Liver (tissue), 8 donors: ENCODE measurements at regions not wholly inside any gene's neighbourhood (a gene's known extent, or its start where the extent isn't known, plus 50 kb on each side); places are given as distances from the start of the nearest gene placed in this dataset.
A peak's percentile ranks its signal among the peaks of the same experiment; 100 is the strongest.

Experiments used
- DNase-seq: peaks from one replicate; pipeline ENCODE4 v3.0.0-alpha.2; 2017; ENCODE audit warnings: low spot score
- H3K27ac ChIP-seq, 2 donors: one replicate each; pipeline ENCODE4 v1.7.0; 2013; ENCODE audit warnings: inconsistent platforms in 2 of 2, low read length in 2 of 2, control low read depth in 1 of 2, low read depth in 1 of 2, mild to moderate bottlenecking in 1 of 2
- H3K27me3 ChIP-seq, 4 donors: one replicate each; pipeline versions ENCODE4 v1.6.1 to v1.7.0; 2013; ENCODE audit warnings: low read length in 3 of 4, inconsistent platforms in 1 of 4, mild to moderate bottlenecking in 1 of 4, moderate library complexity in 1 of 4; ENCODE audit not compliant: control insufficient read depth in 4 of 4, insufficient read depth in 4 of 4
- H3K36me3 ChIP-seq, 4 donors: one replicate each; pipeline versions ENCODE4 v1.6.1 to v1.7.0; 2013; ENCODE audit warnings: low read length in 3 of 4, mild to moderate bottlenecking in 3 of 4, low read depth in 1 of 4, moderate library complexity in 1 of 4; ENCODE audit not compliant: control insufficient read depth in 4 of 4, insufficient read depth in 3 of 4
- H3K4me1 ChIP-seq, 4 donors: one replicate each; pipeline versions ENCODE4 v1.6.1 to v1.7.0; 2013; ENCODE audit warnings: low read length in 3 of 4, mild to moderate bottlenecking in 3 of 4, moderate library complexity in 1 of 4; ENCODE audit not compliant: control insufficient read depth in 4 of 4, insufficient read depth in 4 of 4
- H3K4me3 ChIP-seq, 3 donors: one replicate each; pipeline versions ENCODE4 v1.6.1 to v1.7.0; 2013; ENCODE audit warnings: low read length in 3 of 3, control low read depth in 1 of 3, low read depth in 1 of 3, mild to moderate bottlenecking in 1 of 3
- H3K9ac ChIP-seq, 2 donors: one replicate each; pipeline ENCODE4 v1.7.0; 2013; ENCODE audit warnings: low read length in 2 of 2, mild to moderate bottlenecking in 2 of 2, moderate library complexity in 2 of 2, control low read depth in 1 of 2, low read depth in 1 of 2
- H3K9me3 ChIP-seq, 4 donors: one replicate each; pipeline versions ENCODE4 v1.6.1 to v1.7.0; 2013; ENCODE audit warnings: low read length in 3 of 4; ENCODE audit not compliant: control insufficient read depth in 4 of 4
- FOXA2 ChIP-seq: IDR thresholded peaks from 2 replicates; pipeline ENCODE4 v1.6.1; 2016; ENCODE audit warnings: antibody characterized with exemption
- GABPA ChIP-seq, 2 donors: IDR thresholded peaks in 1 of 2; conservative IDR thresholded peaks in 1 of 2; 2 replicates each; pipeline ENCODE4 v1.6.1; 2016; ENCODE audit warnings: antibody characterized with exemption in 2 of 2, mild to moderate bottlenecking in 1 of 2, moderate library complexity in 1 of 2
- HNF4G ChIP-seq: IDR thresholded peaks from 2 replicates; pipeline ENCODE4 v1.6.1; 2016; ENCODE audit warnings: antibody characterized with exemption
- JUND ChIP-seq, 2 donors: IDR thresholded peaks; 2 replicates each; pipeline ENCODE4 v1.6.1; 2016; ENCODE audit warnings: antibody characterized with exemption in 2 of 2
- NR2F2 ChIP-seq: IDR thresholded peaks from 2 replicates; pipeline ENCODE4 v1.6.1; 2016; ENCODE audit warnings: antibody characterized with exemption
- RAD21 ChIP-seq, 2 donors: IDR thresholded peaks; 2 replicates each; pipeline ENCODE4 v1.6.1; 2016; ENCODE audit warnings: antibody characterized with exemption in 2 of 2, mild to moderate bottlenecking in 2 of 2
- SP1 ChIP-seq: IDR thresholded peaks from 2 replicates; pipeline ENCODE4 v1.6.1; 2018; ENCODE audit warnings: antibody characterized with exemption, mild to moderate bottlenecking
- WGBS: extraction: QIAGEN DNeasy Blood & Tissue Kit; methylation state at CpG from one replicate; pipeline ENCODE4 v1.1.7; 2013; 5-methylcytosine and 5-hydroxymethylcytosine counted together
- TF ChIP-seq, protein P1 (sequence below): IDR thresholded peaks from 2 replicates; pipeline ENCODE4 v1.6.1; 2016; ENCODE audit warnings: antibody characterized with exemption
- TF ChIP-seq, protein P2 (sequence below): IDR thresholded peaks from 2 replicates; pipeline ENCODE4 v1.6.1; 2016; ENCODE audit warnings: antibody characterized with exemption
- TF ChIP-seq, protein P3 (sequence below): fragments of 150-350 bp; IDR thresholded peaks from 2 replicates; pipeline ENCODE4 v1.5.1; 2017; ENCODE audit warnings: improper control_type of control experiment, low read depth, low read length; ENCODE audit not compliant: missing input control
- TF ChIP-seq, protein P4 (sequence below): IDR thresholded peaks from 2 replicates; pipeline ENCODE4 v1.6.1; 2016; ENCODE audit warnings: antibody characterized with exemption, mild to moderate bottlenecking
- donor health status: healthy.
- donor health status: healthy.
- donor health status: healthy.
- donor health status: healthy.
- donor health status: healthy.

DNA sequence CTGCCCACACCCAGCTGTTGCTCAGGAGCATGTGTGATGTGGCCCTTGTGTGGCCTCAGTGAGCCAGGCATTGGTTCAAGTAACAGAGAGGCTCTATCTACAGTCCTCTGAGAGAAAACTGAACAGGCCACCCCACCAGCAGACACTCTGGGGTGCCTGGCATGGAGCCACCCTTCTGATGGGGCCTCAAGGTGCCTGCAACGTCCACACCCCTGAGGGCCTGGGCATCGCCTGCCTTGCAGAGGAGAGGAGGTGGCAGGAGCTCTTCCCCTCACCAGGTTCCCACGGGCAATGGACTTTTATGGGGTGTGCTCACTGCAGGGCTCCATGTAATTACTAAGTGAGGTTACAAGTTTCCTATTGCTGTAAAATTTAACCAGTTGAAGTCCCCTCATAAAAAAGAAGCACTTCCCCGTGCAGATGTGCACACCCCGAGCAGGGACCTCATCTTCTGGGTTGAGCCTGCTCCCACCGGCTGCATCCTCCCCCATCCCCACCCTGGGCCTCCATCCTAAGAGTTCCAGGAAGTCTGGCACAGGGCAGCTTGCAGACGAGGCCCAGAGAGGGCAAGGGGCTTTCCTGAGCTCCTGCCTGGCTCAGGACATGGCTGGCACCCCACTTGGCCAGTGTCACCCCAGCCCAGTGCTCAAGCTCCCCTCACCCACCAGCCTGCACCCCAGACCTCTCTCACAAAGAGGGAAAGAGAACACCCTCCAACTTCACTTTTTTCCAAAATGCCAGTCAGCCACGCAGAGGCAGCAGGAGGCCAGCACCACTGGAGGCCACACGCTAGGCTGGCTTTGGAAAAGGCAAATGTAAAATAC, 270.4 kb upstream of the RTL1 start:
- Histone ChIP-seq H3K36me3 (no peaks in the 10 kb centered on the region), H3K9me3 (peaks cover 0 to 1% (median 0%) of the 10 kb centered on the region in 4 donors), H3K4me1 (no peaks in the 10 kb centered on the region), H3K9ac (no peak overlapping the region), H3K27ac (no peak overlapping the region), H3K27me3 (peaks cover 0 to 3% (median 1%) of the 10 kb centered on the region in 4 donors), H3K4me3 (no peak overlapping the region)
- DNase-seq = no peak
- TF ChIP-seq NR2F2 = no peak
- TF ChIP-seq, protein P1, sequence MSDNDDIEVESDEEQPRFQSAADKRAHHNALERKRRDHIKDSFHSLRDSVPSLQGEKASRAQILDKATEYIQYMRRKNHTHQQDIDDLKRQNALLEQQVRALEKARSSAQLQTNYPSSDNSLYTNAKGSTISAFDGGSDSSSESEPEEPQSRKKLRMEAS = no peak
- TF ChIP-seq, protein P2, sequence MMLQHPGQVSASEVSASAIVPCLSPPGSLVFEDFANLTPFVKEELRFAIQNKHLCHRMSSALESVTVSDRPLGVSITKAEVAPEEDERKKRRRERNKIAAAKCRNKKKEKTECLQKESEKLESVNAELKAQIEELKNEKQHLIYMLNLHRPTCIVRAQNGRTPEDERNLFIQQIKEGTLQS = no peak
- TF ChIP-seq RAD21 (IDR thresholded peaks at IDR 0.05) = no peak
- TF ChIP-seq GABPA (IDR thresholded peaks at IDR 0.05 in 1 of 2, conservative IDR thresholded peaks at IDR 0.05 in 1 of 2) = no peak
- 83% methylated on average over 9 of the region's 9 CpGs for WGBS

DNA sequence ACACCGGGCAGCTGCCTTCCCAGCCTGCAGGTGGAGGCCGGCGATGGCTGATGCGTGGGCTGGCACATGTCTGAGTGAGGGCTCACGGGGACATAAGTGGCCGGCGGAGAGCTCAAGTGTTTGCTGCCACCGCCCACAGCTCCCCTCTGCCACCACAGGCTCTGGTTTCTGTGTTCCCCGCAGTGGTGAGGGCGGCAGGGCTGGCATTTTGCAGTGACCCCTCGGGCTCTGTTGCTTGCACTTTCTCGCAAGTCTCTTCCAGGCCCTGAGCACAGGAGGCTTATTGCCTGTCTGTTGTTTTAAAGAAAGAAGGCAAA, 271.0 kb upstream of the RTL1 start:
- no peak for TF ChIP-seq NR2F2
- TF ChIP-seq, protein P3, sequence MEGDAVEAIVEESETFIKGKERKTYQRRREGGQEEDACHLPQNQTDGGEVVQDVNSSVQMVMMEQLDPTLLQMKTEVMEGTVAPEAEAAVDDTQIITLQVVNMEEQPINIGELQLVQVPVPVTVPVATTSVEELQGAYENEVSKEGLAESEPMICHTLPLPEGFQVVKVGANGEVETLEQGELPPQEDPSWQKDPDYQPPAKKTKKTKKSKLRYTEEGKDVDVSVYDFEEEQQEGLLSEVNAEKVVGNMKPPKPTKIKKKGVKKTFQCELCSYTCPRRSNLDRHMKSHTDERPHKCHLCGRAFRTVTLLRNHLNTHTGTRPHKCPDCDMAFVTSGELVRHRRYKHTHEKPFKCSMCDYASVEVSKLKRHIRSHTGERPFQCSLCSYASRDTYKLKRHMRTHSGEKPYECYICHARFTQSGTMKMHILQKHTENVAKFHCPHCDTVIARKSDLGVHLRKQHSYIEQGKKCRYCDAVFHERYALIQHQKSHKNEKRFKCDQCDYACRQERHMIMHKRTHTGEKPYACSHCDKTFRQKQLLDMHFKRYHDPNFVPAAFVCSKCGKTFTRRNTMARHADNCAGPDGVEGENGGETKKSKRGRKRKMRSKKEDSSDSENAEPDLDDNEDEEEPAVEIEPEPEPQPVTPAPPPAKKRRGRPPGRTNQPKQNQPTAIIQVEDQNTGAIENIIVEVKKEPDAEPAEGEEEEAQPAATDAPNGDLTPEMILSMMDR = no peak
- no peak for TF ChIP-seq FOXA2
- no peak for TF ChIP-seq SP1
- TF ChIP-seq HNF4G = no peak
- TF ChIP-seq, protein P4, sequence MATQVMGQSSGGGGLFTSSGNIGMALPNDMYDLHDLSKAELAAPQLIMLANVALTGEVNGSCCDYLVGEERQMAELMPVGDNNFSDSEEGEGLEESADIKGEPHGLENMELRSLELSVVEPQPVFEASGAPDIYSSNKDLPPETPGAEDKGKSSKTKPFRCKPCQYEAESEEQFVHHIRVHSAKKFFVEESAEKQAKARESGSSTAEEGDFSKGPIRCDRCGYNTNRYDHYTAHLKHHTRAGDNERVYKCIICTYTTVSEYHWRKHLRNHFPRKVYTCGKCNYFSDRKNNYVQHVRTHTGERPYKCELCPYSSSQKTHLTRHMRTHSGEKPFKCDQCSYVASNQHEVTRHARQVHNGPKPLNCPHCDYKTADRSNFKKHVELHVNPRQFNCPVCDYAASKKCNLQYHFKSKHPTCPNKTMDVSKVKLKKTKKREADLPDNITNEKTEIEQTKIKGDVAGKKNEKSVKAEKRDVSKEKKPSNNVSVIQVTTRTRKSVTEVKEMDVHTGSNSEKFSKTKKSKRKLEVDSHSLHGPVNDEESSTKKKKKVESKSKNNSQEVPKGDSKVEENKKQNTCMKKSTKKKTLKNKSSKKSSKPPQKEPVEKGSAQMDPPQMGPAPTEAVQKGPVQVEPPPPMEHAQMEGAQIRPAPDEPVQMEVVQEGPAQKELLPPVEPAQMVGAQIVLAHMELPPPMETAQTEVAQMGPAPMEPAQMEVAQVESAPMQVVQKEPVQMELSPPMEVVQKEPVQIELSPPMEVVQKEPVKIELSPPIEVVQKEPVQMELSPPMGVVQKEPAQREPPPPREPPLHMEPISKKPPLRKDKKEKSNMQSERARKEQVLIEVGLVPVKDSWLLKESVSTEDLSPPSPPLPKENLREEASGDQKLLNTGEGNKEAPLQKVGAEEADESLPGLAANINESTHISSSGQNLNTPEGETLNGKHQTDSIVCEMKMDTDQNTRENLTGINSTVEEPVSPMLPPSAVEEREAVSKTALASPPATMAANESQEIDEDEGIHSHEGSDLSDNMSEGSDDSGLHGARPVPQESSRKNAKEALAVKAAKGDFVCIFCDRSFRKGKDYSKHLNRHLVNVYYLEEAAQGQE = no peak
- TF ChIP-seq JUND (IDR thresholded peaks at IDR 0.05) = no peak

More for the DNA sequence above, 271.0 kb upstream of the RTL1 start:
- H3K9ac ChIP-seq = no peak overlapping the region
- 92% methylated on average over 12 of the region's 12 CpGs for WGBS
- H3K27me3 ChIP-seq = peaks cover 0 to 3% (median 1%) of the 10 kb centered on the region in 4 donors
- peaks cover 0 to 1% (median 0%) of the 10 kb centered on the region in 4 donors for H3K9me3 ChIP-seq
- no peak overlapping the region for H3K4me3 ChIP-seq
- no peaks in the 10 kb centered on the region for H3K4me1 ChIP-seq
- no peaks in the 10 kb centered on the region for H3K36me3 ChIP-seq
- DNase-seq = peak; percentile 22
- no peak overlapping the region for H3K27ac ChIP-seq
